ENCODE measurements at regions not wholly inside any gene's neighbourhood (a gene's known extent, or its start where the extent isn't known, plus 50 kb on each side); places are given as distances from the start of the nearest gene placed in this dataset.
"Not testable (repeated sequence)": the region's sequence is repeated elsewhere in the genome, so short reads cannot be mapped to it uniquely, and the experiment has no call there.

GRCh38 chr2:428591-428990 lies 140.7 kb upstream of the ALKAL2 start:
- no peak for DNase-seq (ENCODE audit: low spot score)

- not testable (repeated sequence) for DNase-seq (ENCODE audit: low spot score)
Measured at GRCh38 chr2:426696-427095, 138.8 kb upstream of the ALKAL2 start.

DNA sequence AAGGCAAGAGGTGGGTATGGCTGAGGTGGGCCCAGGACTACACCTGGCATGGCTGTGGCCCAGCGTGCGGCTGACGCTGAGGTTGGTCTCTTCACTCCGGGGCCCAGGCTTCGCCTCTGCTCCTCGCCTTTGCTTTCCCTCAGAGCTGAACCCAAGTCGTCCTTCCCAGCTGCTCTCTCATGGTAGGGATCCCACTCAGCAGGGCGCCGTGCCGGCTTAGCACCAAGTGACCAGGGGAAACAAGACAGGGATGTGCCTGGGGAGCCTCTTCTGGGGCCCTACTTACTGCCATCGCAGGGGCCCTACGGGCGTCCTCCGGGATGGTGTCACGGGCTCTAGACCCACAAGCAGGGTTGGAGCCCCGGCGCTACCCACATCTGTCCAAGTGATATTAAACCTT lies 138.1 kb upstream of the ALKAL2 start:
- no peak for DNase-seq (ENCODE audit: low spot score)

- DNase-seq (ENCODE audit: low spot score): no peak
Measured at GRCh38 chr2:425243-425642, 137.4 kb upstream of the ALKAL2 start.

DNA sequence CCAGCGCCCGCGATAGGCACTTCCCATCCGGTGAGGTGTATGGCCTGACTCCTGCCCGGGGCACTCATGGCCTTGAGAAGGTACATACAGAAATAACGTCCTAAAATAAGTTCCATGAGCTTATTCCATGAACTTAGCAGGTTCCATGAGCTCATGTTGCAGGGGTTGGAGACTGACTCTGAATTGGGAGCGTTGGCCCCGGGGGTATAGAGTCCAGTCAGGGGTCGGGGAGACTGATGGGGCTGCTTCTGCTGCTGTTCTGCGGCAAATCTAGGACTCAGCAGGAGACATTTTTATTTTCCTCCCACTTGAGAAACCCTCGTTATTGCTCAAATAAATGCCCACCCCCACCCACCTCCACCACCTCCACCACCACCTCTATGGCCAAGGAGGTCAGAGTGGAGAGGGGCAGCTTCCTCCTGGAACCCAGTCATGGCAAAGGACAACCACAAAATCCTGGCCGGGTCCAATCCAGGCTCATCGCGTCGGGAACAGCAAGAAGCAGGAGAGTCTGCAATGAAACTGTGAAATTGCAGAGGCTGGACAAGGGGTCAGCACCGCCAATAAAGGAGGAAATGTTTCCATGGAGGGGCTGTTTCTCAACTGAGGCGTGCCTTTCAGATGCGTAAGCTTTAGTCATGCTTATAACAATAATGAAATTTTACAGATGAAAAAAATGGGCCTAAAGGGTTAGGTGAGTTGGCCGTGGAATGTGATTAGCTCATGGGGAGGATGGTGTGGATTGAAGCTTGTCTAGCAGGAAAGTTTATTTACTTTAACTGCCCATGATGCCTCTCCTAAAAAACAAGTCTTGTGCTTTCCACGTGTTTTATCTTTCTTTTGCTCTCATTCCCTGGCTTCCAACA lies 136.6 kb upstream of the ALKAL2 start:
- DNase-seq (ENCODE audit: low spot score): peak; percentile 26

- no peak for DNase-seq (ENCODE audit: low spot score)
Measured at GRCh38 chr2:423479-423878, 135.6 kb upstream of the ALKAL2 start.

GRCh38 chr2:422676-423435 lies 135.0 kb upstream of the ALKAL2 start:
- DNase-seq (ENCODE audit: low spot score): no peak

DNA sequence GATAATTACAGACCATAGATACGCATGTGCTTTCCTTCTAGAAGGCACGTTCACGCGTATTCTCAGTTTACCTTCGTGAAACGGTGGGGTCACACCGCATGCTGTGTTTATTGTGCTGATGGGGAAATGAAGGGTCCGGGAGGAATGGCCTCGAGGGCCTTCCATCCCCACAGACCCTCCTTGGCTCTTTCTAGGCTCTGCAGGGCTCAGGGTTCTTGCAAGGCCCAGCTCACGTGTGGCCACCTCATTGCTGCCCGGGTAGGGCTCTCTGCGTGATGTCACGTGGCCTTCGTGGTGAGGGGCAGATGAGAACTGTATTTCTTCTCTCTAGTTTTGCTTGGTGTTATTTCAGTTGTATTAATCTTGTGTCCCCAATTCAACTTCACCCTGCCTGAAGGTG lies 133.5 kb upstream of the ALKAL2 start:
- DNase-seq (ENCODE audit: low spot score): no peak

DNA sequence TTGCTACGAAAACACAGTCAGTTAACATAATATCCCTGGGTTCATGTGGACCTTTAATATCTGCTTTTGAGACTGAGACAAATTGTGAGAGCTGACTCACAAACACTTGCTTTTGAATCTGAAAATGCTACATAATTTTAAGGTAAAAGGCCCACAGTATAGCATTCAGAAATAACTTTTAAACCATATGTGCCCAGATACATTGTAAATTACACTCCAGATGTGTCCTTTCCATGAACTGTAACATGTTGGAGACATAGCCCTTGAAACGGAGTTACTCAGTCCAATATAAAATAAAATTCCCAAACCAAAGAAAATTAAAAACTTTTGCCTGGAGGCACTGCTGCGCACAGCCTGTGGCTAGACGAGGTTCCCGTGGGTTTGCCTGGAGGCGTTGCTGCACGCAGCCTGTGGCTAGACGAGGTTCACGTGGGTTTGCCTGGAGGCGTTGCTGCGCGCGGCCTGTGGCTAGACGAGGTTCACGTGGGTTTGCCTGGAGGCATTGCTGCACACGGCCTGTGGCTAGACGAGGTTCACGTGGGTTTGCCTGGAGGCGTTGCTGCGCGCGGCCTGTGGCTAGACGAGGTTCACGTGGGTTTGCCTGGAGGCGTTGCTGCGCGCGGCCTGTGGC lies 131.9 kb upstream of the ALKAL2 start:
- no peak for DNase-seq (ENCODE audit: low spot score)

DNA sequence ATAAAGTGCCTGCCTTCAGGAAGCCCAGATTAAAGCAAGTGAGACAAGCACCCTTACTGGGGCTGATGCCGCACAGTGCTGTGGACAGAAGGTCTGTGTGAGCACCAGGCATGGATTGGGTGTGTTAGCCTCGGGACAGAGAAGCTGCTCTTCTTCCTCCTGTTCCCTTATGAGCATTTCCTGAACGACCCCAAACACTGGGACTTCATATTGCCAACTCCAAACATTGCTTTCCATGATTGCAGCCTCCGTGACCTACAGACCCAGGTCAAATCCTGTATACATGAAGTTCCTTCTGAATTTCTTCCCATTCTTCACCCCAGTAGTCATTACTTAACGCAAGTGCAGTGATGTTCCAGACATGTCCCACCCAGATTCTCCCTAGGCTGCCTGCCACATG lies 129.8 kb upstream of the ALKAL2 start:
- DNase-seq (ENCODE audit: low spot score): no peak

GRCh38 chr2:417006-417405 lies 129.1 kb upstream of the ALKAL2 start:
- DNase-seq (ENCODE audit: low spot score): no peak

DNA sequence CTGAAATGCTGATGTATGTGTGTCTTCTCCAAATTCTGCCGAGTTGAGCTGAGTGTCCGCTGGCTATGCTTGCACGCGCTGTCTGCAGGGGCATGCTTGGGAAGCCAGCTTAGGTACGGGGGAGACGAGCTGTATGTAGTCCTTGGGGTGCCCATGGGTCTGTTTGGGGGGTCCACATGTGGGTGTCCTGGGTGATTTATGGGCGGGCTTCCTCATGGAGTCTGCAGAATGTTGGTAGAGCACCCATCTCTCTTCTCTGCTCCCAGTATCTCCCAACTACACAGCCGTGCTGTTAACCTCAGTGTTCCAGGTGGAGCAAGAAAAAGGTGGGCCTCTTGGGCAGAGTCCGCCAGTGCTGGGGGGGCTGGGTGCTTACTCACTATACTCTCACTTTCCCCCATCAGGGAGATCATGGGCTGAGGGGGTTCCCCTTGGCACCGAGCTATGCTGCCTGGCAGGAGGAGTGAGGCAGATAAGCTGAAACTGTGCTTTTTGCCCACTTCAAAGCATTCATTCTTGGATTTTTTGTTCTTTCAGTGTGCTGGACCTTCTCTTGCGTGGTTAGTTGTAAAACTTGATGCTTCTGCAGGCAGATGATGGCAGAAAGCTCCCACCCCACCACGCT lies 128.2 kb upstream of the ALKAL2 start:
- DNase-seq (ENCODE audit: low spot score): no peak

- DNase-seq (ENCODE audit: low spot score): no peak
Measured at GRCh38 chr2:409523-409922, 121.6 kb upstream of the ALKAL2 start.

DNA sequence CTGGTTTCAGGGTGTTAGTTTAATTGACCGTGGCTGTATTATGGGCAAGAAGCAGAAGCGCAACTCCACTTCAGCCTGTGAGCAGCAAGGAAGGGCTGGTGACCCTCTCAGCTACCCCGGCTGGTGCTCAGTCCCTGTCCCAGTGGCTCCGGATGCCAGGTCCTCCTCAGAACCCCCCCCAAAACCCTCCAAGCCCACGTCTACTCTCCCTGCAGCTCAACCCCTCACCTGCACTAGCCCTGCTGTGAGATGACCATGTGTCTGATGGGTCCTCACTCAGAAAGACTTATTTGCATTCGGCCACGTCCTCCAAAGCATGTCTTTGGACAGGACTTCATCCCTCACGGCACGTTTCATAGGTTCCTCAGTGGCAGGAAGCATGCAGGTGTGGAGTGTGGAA lies 119.7 kb upstream of the ALKAL2 start:
- DNase-seq (ENCODE audit: low spot score): no peak

DNA sequence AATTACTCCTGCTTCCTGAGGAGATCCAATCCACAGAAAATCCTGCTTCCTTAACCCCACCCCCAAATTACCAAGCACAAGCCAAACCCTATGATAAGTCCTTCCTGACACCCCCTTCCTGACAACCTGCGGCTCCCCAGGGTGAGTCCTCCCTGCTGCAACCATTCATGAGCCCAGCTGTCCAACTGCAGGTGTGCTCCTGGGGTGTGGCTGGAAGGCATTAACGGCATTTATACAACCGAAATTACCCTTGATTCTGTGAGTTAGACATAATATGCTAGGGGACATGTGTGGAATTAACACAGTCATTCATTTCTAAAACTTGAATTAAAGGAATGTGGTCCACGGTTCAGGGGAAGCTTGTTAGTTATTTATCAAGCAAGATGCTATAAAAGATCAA lies 119.0 kb upstream of the ALKAL2 start:
- no peak for DNase-seq (ENCODE audit: low spot score)

- DNase-seq (ENCODE audit: low spot score): no peak
Measured at GRCh38 chr2:406231-406630, 118.3 kb upstream of the ALKAL2 start.

DNA sequence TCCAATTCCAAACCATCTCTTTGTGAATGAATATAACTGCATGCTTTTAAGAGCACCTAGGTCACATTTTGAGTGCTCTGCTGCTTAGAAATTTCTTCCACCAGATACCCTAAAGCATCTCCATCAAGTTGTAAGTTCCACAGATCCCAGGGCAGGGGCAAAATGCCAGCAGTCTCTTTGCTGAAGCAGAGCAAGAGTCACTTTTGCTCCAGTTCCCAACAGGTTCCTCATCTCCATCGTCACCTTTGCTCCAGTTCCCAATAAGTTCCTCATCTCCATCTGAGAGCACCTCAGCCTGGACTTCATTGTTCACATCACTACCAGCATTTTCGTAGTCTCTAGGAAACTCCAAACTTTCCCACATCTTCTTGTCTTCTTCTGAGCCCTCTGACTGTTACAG lies 116.7 kb upstream of the ALKAL2 start:
- no peak for DNase-seq (ENCODE audit: low spot score)

- DNase-seq (ENCODE audit: low spot score): no peak
Measured at GRCh38 chr2:403682-404081, 115.8 kb upstream of the ALKAL2 start.

GRCh38 chr2:402721-403120 lies 114.8 kb upstream of the ALKAL2 start:
- no peak for DNase-seq (ENCODE audit: low spot score)

DNA sequence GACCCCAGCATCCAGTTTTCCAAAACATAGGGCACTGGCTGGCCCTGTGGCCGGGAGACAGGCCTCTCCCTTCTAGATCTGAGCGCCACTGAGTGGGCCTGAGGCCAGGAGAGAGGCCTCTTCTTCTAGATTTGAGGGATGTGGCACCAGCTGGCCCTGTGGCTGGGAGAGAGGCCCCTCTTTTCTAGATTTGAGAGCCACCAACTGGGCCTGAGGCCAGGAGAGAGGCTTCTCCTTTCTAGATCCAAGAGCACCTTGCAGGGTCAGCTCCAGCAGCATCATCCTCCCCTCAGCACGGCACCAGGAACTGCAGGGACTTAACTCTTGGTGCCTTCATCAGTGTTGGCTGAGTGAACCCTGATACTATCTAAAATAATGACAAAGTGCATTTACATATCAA lies 114.3 kb upstream of the ALKAL2 start:
- no peak for DNase-seq (ENCODE audit: low spot score)

DNA sequence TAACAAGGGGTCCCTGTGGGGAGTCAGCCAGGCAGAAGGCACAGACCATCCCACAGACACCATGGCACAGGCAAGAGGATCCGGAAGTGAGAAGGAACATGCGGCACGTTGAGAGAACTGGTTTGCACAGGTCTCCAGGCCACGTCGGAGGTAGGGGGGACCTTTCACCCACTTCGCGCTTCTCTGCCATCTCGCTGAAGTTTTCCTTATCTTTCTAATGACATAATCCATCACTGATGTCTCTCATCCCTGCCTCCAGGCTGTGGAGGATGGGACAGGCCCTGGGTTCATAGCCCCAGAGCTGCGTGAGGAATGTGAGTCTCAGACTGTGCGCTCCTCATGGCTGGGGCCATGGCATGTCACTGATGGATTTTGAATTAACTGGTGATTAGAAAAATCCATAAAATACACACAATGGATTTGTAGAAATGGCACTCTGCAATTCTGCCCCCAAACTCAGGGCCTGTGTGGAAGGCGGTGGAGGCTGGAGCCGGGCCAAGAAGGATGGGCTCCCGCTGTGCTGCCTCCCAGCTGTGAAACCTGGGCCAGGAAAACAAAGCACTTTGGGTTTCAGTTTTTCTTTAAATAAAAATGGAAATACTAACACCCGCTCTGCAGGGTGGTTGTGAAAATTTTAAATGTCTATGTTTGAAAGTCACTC lies 113.3 kb upstream of the ALKAL2 start:
- no peak for DNase-seq (ENCODE audit: low spot score)

- no peak for DNase-seq (ENCODE audit: low spot score)
Measured at GRCh38 chr2:397926-398325, 110.0 kb upstream of the ALKAL2 start.
